ENCODE measurements at regions not wholly inside any gene's neighbourhood (a gene's known extent, or its start where the extent isn't known, plus 50 kb on each side); places are given as distances from the start of the nearest gene placed in this dataset.
"Not testable (repeated sequence)": the region's sequence is repeated elsewhere in the genome, so short reads cannot be mapped to it uniquely, and the experiment has no call there.

DNA sequence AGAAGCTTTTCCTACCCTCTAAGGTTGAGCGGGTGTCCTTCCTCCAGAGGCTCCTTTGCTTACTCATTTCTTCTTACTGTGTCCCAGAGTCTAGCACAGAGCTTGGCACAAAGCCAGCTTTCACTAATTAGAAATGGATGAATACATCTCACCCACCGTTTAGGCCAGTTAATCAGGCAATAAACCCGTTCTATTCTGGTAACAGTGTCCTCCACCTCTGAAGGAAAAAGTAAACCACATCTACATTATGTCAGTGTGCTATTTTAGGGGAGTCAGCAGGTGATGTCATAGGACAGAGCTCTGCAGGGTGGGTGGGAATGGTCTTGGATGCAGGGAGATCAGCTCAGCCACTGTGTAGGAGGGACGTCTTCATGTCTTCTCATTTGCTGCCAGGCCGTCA is 109.2 kb downstream of the OSTF1 start:
- peak in 1 of 3 experiments; percentile 31 for DNase-seq

DNA sequence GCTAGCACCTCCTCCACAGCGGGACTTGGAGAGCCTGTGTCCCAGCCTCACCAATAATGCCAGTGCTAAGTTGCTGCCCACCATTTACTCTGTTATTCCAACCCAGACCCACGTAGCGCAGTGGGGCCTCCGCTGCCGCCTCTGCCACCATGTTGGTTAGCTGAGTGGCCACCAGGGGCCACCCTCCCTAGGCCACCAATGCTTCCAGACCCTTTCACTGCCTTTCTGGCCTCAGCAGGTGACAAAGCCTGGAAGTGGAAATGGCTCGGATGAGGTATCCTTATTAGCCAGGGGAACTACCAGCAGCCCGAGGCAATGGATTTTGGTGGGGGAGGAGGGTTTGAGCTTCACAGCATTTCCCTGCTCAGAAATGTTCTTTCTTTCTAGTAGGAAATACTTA is 110.1 kb downstream of the OSTF1 start:
- DNase-seq: no peak

DNA sequence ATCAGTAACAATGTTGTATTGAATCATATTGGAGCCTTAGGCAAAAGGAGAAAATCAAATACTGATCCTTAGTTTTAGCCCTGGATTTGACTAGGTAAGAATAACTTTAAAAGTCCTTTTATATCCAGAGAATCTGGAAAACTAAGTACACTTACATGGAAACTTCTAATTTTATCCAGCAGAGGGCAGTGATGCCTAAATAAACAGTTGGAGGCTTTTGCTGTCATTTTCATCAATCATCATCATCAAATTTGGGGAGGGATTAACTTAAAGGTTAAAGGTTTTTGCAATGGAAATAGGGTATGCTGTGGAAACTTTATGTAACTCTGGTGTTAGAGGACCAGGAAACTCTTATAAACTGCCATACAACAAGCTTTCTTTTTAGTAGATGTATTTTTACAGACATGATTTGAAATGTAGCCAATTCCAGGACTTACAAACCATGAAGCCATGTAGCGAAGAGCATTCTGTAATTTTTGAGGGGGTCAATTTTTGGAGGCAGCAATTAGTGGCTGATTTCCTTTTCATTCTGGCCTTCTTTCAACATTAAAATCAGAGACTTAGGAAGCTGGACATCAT is 112.7 kb downstream of the OSTF1 start:
- peak; percentile 26 to 74 (median 54) for DNase-seq

DNA sequence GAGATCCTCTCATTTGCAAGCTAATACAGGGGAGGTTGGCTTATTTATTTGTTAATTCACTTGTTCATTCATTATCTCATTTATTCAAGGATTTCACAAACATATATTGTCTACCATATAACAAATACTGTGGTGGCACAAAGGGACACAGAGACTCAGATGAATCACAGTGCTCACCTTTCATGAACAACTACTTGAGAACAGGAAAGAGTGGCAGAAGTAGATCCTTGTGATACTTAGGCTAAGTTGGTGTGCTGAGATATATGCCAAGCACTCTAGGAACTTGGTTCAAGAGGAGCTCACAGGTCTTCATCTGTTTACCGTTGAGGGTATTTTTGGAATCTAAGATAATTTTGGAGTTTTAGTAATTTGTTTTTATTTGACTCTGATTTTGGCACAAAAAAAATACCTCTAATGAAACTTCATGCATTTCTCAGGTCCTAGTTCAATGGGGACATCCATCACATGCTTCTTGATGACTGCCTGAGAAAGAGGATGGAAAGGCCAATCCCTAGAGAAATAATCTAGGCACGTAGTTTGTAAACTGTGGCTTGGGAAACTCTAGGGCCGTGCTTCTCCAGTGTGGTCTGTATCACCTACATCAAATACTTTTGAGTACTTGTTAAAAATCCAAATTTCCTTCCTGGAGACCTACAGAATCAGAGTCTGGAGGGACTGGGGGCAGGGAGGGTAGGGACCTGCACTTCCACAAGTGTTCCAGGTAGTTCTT is 113.3 kb downstream of the OSTF1 start:
- no peak for DNase-seq

DNA sequence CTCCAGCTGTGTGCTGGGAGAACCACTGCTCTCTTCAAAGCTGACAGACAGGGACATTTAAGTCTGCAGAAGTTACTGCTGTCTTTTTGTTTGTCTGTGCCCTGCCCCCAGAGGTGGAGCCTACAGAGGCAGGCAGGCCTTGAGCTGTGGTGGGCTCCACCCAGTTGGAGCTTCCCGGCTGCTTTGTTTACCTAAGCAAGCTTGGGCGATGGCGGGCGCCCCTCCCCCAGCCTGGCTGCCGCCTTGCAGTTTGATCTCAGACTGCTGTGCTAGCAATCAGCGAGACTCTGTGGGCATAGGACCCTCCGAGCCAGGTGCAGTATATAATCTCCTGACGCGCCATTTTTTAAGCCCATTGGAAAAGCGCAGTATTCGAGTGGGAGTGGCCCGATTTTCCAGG is 119.7 kb downstream of the OSTF1 start:
- DNase-seq: not testable (repeated sequence)

DNA sequence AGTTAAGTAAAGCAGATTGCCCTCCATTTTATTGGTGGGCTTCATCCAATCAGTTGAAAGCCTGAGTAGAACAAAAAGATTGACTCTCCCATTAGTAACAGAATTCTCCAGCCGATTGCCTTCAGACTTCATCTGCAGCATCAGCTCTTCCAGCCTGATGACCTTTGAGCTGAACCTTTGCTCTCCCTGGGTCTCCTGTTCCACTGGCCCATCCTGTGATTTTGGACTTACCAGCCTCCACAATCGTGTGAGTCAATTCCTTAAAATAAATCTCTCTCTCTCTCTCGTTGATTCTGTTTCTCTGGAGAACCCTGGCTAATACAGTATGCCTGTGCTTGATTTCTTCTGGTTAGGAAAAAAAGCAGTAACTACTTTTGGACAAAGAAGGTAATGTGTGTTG is 121.9 kb downstream of the OSTF1 start:
- no peak for DNase-seq

DNA sequence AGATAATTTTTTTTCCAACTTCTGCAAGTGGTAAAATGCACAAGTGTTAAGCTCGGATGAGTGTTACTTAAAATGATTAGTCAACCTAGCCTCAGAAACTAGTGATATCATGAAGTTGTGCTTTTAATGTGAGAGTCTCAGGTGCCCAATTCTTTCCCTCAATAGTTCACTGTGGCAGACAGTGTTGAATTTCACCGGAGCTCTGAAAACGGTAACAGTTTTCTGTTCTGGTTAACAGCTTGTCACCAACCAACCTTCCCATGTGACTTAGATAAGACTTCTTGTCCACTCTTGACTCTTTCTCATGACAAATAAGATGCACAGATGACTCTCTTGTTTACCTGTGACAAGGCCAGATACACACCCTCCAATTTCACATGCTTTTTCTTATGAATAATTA is 125.5 kb downstream of the OSTF1 start:
- no peak for DNase-seq

DNA sequence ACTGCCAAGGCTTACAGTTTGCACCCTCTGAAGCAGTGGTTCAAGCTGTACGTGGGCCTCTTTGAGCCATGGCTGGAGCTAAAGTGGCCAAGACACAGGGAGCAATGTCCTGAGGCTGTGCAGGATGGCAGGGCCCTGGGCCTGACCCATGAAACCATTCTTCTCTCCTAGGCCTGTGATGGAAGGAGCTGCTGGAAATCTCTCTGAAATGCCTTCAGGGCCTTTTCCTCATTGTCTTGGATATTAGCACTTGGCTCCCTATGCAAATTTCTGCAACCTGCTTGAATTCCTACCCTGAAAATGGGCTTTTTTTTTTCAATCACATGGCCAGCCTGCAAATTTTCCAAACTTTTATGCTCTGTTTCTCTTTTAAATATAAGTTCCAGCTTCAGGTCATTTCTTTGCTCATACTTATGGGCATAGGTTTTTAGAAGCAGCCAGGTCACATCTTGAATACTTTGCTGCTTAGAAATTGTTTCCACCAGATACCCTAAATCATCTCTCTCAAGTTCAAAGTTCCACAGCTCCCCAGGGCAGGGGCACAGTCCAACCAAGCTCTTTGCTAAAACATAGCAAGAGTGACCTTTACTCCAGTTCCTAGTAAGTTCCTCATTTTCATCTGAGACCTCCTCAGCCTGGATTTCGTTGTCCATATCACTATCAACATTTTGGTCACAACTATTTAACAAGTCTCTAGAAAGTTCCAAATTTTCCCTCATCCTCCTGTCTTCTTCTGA is 138.3 kb downstream of the OSTF1 start:
- no peak for DNase-seq

DNA sequence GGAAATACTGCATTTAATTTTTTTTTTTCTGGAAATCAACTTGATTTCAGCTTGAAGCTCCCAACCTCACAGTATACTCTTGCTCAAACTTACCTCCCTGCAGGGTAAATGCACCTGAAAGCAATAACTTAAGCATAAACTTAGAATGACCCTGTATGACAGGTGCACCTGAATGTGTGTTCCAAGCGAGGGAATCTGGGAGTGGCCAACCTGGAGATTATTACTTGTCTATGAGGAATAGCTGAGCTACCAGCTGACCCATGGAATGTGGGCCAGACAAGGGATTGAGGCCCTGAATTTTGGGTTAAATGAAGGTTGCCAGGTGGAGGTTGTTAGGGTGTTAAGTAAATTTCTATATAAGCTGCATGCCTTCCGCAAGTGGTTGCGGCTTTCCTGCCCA is 140.6 kb downstream of the OSTF1 start:
- no peak for DNase-seq

DNA sequence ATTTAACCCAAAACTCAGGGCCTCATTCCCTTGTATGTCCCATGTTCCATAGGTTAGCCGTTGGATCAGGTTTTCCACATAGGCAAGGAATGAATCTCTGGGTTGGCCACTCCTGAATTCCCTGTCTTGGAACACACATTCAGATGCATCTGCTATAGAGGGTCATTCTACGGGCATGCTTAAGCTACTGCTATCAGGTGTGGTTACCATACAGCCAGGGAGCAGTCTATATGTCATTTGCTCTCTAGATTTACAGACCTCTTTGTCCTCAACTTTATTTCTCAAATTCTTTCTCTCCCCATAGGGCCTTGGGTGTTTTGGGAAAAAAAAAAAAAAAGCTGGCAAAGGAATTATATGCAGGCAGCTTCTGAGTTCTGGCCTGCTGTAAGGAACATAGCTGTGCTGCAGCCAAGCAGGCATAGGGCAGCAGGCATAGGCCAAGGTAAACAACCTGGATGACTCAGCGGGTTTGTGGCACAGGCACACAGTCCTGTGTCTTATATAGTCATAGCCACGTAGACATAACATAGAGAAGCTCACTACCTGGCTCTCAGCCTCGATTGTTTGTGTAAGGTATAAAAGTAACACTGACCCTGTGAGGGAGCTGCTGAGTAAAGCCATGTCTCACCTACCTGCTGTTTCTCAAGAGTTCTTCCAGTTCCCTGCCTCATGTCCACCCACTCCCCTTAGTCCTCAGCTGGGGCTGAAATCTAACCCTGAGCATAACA is 141.5 kb downstream of the OSTF1 start:
- DNase-seq: no peak

DNA sequence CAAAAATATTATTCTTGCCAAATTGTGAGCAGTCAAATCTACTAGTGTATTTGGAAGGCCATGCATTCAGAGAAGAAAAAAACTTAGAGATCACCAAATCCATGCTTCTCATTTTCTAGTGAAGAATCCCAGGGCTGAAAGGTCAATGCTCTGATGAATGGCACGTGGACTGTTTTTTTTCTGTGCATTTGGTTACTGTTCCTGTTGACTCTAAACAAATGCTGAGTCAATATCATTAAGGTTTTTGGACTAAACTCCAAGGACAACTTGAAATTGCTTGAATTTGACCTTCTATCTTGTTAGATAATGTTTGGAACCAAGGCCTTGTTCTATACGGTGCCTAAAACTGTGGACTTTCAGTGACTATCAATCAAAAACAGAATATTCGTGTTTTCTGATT is 142.2 kb downstream of the OSTF1 start:
- DNase-seq: no peak

DNA sequence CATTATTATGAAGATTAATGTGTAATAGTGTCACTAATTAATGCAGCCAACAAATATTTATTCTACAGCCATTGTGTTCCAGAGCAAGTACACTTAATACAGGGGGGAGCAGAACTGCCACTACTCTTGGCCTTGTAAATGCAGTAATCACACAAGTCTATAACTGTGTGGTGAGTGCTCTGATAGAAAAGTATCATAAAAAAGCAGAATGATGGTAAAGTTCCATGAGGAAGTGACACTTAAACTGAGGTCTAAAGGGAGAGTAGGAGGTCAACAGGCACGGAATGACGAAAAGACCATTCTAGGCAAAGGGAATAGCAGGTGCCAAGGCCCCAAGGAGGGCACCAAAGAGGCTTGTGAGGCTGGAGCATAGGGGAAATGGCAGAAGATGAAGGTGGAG is 142.9 kb downstream of the OSTF1 start:
- no peak for DNase-seq

DNA sequence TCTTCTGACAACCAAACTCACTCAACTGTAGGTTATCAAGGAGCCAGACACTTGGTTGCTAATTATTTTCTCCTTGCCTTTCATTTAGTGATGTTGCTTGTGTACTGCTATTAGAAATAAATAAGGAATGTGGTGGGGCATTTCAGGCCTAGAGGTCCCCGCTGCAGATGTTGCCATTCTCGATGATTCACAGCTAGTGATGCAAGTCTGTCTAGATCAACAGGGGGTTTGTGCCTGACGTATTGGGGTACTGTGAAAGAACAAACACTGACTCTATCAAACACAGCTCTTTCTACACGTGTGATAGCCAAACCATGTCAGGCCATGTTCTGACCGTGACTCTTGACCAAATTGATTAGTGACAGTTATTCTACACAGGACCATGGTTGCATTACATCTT is 144.7 kb downstream of the OSTF1 start:
- no peak for DNase-seq

DNA sequence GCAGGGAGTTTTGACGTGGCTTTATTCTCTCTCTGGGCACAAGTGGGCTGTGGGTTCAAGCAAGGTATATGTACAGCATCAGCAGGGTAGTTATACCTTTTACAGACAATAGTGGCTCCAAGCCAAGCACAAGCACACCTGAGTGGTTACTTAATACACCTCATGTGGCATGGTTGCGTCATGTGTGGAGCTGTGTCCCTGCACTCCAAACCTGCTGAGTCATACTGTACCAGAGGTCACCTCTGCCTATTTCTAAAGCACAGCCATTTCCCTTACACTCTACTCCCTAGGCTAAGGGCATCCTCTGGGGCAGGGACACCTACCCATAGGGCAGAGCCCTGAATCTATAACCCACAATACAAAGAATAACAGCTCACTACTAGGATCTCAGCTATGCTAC is 147.3 kb downstream of the OSTF1 start:
- no peak for DNase-seq

DNA sequence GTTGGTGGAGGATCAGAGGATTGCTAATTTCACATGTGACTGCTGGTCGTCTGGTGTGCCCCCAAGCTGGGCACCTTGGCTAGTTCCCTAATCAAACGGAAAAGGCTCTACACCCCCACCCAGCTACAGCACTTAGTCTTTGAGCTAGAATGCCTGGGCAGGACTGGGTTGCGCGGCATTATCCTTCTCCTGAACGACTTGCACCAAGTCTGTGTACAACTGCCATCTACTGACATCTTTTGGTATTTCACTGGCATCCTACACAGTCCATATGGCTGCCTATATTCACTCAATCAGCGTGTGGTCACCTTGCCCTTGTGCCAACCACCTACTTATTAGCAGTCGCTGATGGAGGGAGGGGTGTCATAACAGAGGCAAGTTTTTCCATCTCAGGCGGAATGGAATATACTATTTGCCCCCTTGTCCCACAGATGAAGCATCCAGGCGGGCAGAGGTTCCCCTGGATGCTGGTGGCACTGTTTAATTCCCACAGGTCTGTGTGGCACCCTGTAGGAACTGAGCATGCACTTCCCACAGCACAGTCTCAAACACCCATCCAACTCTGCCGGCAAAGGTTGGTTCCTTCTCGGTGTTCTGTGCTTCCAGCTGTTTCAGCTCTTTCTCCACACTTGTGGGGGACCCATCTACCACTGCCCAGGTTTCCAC is 150.1 kb downstream of the OSTF1 start:
- peak; percentile 27 to 84 (median 54) for DNase-seq

DNA sequence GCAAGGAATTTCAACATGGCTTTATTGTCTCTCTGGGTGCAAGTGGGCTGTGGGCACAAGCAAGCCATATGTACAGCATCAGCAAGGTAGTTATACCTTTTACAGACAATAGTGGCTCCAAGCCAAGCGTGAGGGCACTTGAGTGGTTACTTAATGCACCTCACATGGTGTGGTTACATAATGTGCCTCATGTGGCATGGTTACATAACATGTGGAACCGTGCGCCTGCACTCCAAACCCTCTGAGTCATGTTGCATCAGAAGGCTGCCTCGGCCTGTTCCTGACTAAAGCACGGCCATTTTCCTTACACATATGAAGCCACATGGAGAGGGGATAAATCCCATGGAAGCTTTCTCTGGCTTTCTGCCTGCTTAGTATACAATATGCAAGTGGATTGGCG is 150.9 kb downstream of the OSTF1 start:
- DNase-seq: peak; percentile 5 to 59 (median 10)

DNA sequence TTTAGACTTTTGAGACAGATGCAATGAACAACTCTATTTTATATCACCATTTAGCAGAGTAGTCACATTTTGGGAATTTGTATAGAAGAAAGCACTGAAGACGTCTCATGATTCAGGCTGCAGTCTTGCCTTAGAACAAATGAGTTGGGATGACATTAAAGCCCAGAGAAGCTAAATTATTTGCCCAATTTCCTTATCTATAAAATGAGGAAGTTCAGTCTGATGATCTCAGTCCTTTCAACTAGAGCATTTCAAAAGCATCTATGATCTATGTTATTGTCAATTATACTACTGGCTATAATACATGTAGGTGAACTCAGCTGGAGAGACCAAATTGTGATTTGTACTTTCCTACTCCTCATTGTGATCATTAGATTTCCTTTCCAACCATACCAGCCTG is 154.1 kb downstream of the OSTF1 start:
- no peak for DNase-seq

DNA sequence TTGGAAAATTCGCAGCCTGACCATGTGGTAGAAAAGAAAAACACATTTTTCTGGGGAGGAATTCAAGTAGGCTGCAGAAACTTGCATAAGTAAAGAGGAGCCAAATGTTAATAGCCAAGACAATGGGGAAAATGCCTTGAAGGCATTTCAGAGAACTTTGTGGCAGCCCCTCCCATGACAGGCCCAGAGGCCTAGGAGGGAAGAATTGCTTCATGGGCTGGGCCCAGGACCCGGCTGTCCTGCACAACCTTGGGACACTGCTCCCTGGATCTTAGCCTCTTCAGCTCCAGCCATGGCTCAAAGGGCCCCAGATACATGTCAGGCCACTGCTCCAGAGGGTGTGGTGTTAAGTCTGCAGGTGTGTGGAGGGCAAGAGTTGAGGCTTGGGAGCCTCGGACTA is 158.6 kb downstream of the OSTF1 start:
- DNase-seq: no peak

DNA sequence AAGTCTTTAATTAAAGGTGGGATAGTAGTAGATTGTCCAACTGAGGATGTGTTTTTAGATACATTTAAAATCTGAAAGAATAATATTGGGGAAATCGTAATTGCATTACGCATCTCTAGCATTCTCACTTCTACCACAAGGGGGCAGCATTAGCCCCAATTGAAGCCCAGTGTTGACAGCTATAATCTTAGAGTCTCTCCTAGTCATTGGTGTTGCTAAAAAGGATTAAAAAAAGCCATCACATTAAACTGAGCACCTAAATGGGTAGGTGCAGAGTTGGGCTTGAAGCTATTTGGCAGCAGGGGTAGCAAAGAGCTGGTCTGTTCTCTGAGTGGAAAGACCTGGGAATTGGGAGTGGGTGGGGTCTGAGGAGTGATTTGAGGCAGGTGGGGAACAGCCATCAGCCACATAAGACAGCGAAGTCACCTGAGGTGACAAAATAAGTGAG is 177.2 kb downstream of the OSTF1 start:
- peak; percentile 8 to 69 (median 34) for DNase-seq

DNA sequence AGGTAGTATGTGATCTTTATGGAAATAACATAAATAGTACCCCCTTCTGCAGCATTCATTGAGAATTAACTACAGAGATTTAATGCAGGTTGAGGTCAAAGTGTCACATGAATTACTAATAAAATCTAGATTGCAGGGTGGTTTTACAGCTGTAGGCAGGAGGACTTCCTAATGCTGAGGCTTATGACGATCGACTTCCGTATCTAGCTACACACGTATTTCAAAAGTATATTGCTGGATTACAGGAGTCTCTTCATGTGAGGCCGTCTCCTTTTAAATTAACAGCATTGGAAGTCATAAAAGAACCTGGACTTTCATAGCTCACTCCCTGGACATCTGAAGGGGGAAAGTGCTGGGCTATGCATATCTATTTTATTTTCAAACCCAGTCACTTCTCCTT is 180.9 kb downstream of the OSTF1 start:
- DNase-seq: no peak

DNA sequence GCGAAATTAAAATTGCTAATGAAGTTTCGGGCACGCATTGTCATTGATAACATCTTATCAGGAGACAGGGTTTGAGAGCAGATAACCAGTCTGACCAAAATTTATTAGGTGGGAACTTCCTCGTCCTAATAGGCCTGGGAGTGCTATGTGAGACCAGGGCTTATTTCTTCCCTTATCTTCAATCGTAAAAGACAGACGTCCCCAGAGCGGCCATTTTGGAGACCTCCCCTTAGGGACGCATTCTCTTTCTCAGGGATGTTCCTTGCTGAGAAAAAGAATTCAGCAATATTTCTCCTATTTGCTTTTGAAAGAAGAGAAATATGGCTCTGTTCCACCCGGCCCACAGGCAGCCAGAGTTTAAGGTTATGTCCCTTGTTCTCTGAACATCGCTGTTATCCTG is 184.7 kb downstream of the OSTF1 start:
- DNase-seq: not testable (repeated sequence)

DNA sequence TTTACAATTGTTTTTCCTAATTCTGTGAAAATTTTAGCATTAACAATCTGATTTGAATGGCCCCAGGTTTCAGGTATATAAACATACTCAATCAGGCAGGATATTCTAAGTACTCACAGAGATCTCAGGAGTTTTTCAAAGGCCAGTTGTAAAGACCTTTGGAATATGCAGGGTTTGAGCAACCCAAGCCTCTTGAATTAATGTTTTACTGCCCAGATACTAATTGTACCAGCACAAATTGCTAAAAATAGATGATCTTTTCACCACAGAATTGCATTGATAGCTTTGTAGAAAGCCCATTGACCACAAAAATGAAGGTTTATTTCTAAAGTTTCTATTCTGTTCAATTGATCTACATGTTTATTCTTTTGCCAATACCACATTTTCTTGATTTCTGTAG is 186.5 kb downstream of the OSTF1 start:
- DNase-seq: no peak

DNA sequence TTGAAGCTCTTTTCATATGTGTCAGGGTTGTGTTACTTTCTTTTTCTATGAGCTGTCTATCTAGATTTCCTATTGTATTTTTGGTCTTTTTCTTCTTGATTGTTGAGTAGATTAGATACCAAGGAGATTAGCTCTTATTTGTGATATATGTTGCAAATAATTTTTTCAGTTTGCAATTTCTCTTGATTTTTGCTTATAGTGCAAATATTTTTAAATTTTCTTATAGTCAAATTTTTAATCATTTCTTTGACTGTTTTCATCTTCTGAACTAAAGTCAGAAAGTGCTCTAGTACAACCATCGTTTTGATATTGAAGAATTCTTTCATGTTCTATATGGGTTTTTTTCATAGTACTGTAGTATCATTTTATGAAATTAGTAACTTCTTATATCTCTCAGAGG is 193.7 kb downstream of the OSTF1 start:
- no peak for DNase-seq

Data from NCI-H1417 (cell line).